Thyroid gland (tissue), 4 donors: ENCODE measurements at regions not wholly inside any gene's neighbourhood (a gene's known extent, or its start where the extent isn't known, plus 50 kb on each side); places are given as distances from the start of the nearest gene placed in this dataset.

ENCODE experiments used
- CTCF ChIP-seq, 6 experiments: fragments of 200-600 bp in 3 of 6; fragments of 450-650 bp in 3 of 6; sonication (generic) in 3 of 6; IDR thresholded peaks; one replicate each; pipeline ENCODE4 v1.5.1; 2016 to 2019; ENCODE audit warnings: antibody characterized with exemption in 6 of 6, mild to moderate bottlenecking in 2 of 6, inconsistent platforms in 1 of 6, moderate library complexity in 1 of 6
- POLR2A ChIP-seq, 2 donors: fragments of 450-650 bp; IDR thresholded peaks; one replicate each; pipeline ENCODE4 v1.6.1; 2017; ENCODE audit warnings: antibody characterized with exemption in 2 of 2, mild to moderate bottlenecking in 2 of 2, moderate library complexity in 1 of 2

DNA sequence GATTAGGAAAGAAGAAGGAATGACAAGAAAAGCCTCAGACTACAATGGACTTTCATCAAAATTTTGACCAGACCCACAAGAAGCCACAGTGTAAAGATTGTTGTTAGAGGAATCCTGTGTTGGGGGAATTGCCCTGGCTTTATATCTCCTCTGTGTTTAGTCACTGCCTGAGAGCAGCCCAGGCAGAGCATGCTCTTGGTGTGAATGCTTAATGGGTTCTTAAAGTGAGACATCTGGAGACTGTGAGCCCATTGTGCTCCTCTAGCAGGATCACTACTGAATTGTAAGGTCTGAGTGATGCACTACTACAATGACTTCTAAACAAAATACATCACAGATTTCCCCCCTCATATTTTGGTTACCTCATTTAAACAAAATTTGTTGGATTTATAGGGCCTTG lies 1860.5 kb upstream of the ADGRL3 start:
- TF ChIP-seq POLR2A (IDR thresholded peaks at IDR 0.05) (no peak), CTCF (IDR thresholded peaks at IDR 0.05) (no peak)
